ENCODE measurements at regions not wholly inside any gene's neighbourhood (a gene's known extent, or its start where the extent isn't known, plus 50 kb on each side); places are given as distances from the start of the nearest gene placed in this dataset.

DNA sequence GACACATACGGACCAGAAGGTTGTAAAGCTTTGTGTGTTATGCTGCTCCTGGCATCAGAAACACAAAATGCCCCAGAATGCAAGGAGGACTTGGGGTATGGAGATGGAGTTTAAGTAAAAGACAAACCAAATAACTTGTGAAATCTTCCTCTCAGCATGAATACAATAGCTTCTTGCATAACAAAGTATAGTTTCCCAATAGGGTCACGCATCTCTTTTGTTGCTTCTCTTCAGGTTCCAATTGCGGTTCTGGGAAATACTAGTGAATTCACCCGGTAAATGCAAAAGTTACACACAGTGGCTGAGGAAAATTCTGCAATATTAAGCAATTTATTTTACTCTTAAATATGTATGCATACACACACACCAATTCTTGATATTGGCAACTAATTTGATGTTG, 339.2 kb upstream of the EPHA4 start:
- no peak overlapping the region for H3K4me2 ChIP-seq (replicated peaks; ENCODE audit: extremely low read depth, low read length, poor library complexity, severe bottlenecking)
- TF ChIP-seq, protein P1, sequence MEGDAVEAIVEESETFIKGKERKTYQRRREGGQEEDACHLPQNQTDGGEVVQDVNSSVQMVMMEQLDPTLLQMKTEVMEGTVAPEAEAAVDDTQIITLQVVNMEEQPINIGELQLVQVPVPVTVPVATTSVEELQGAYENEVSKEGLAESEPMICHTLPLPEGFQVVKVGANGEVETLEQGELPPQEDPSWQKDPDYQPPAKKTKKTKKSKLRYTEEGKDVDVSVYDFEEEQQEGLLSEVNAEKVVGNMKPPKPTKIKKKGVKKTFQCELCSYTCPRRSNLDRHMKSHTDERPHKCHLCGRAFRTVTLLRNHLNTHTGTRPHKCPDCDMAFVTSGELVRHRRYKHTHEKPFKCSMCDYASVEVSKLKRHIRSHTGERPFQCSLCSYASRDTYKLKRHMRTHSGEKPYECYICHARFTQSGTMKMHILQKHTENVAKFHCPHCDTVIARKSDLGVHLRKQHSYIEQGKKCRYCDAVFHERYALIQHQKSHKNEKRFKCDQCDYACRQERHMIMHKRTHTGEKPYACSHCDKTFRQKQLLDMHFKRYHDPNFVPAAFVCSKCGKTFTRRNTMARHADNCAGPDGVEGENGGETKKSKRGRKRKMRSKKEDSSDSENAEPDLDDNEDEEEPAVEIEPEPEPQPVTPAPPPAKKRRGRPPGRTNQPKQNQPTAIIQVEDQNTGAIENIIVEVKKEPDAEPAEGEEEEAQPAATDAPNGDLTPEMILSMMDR (IDR thresholded peaks at IDR 0.05) = no peak
- no peak overlapping the region for H2AFZ ChIP-seq (ENCODE audit: insufficient read depth, low read depth, low read length, poor library complexity, severe bottlenecking)
- no peaks in the 10 kb centered on the region for H3K79me2 ChIP-seq (ENCODE audit: insufficient read depth, low read length)
- intact Hi-C loops (cut with micrococcal nuclease) = no loop called here
- no peak for DNase-seq
- Mint-ChIP-seq H3K36me3 (no peaks in the 10 kb centered on the region), H3K9me3 (peaks cover 0 to 3% (median 0%) of the 10 kb centered on the region in 7 donors), H3K27me3 (ENCODE audit: low read depth in 3 of 3) (no peaks in the 10 kb centered on the region), H3K27ac (no peak overlapping the region), H3K4me1 (no peaks in the 10 kb centered on the region), H3K4me3 (no peak overlapping the region)
- no peak overlapping the region for H3K27ac ChIP-seq (ENCODE audit: low read depth in 1 of 2, low read length in 2 of 2)
- no peaks in the 10 kb centered on the region for H4K20me1 ChIP-seq (ENCODE audit: insufficient read depth, low read length)
- no CpG with 5 or more reads among the region's 4 CpGs for WGBS (ENCODE audit: insufficient coverage)
- no peak overlapping the region for H3K9ac ChIP-seq (ENCODE audit: insufficient read depth, low read length, poor library complexity, severe bottlenecking)
- H3K27me3 ChIP-seq (ENCODE audit: control insufficient read depth in 2 of 2, insufficient read depth in 2 of 2, low read length in 2 of 2) = no peaks in the 10 kb centered on the region
- H3K4me1 ChIP-seq (ENCODE audit: control insufficient read depth in 1 of 2, insufficient read depth in 2 of 2, low read length in 2 of 2) = no peaks in the 10 kb centered on the region
- no peaks in the 10 kb centered on the region for H3K9me3 ChIP-seq (replicated peaks in 1 of 2; ENCODE audit: control insufficient read depth in 1 of 2, insufficient read depth in 1 of 2, low read length in 2 of 2)
- no peak overlapping the region for H3K4me3 ChIP-seq (replicated peaks in 1 of 3; ENCODE audit: low read depth in 2 of 3, low read length in 3 of 3)
- H3K36me3 ChIP-seq (replicated peaks in 1 of 2; ENCODE audit: control insufficient read depth in 1 of 2, insufficient read depth in 2 of 2, low read length in 2 of 2) = no peaks in the 10 kb centered on the region

DNA sequence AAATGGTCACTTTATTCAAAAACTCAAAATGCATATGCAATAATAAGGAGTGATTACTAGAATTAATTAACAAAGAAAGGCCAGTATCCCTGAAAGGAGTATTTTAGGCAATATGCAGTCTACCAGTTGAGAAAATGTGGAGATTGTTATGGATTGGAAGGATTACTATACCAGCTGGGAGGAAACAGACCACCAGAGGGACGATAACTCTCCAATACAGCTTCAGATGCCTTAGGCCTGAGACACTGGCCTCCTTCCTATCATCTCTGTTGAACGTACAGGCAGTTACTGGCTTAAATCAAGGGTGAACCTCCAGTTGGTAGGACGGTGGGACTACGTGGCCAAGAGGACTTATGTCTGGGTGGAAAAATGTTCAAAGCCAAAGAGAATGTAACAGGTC, 336.4 kb upstream of the EPHA4 start:
- Histone ChIP-seq H4K20me1 (ENCODE audit: insufficient read depth, low read length) (no peaks in the 10 kb centered on the region), H3K27me3 (ENCODE audit: control insufficient read depth in 2 of 2, insufficient read depth in 2 of 2, low read length in 2 of 2) (no peaks in the 10 kb centered on the region), H3K4me3 (replicated peaks in 1 of 3; ENCODE audit: low read depth in 2 of 3, low read length in 3 of 3) (no peak overlapping the region), H2AFZ (ENCODE audit: insufficient read depth, low read depth, low read length, poor library complexity, severe bottlenecking) (no peak overlapping the region), H3K9me3 (replicated peaks in 1 of 2; ENCODE audit: control insufficient read depth in 1 of 2, insufficient read depth in 1 of 2, low read length in 2 of 2) (no peaks in the 10 kb centered on the region), H3K4me1 (ENCODE audit: control insufficient read depth in 1 of 2, insufficient read depth in 2 of 2, low read length in 2 of 2) (no peaks in the 10 kb centered on the region), H3K79me2 (ENCODE audit: insufficient read depth, low read length) (no peaks in the 10 kb centered on the region), H3K4me2 (replicated peaks; ENCODE audit: extremely low read depth, low read length, poor library complexity, severe bottlenecking) (no peak overlapping the region), H3K27ac (ENCODE audit: low read depth in 1 of 2, low read length in 2 of 2) (no peak overlapping the region), H3K9ac (ENCODE audit: insufficient read depth, low read length, poor library complexity, severe bottlenecking) (no peak overlapping the region), H3K36me3 (replicated peaks in 1 of 2; ENCODE audit: control insufficient read depth in 1 of 2, insufficient read depth in 2 of 2, low read length in 2 of 2) (no peaks in the 10 kb centered on the region)
- Mint-ChIP-seq H3K4me1 (no peaks in the 10 kb centered on the region), H3K27me3 (ENCODE audit: low read depth in 3 of 3) (peaks cover 0 to 2% (median 1%) of the 10 kb centered on the region in 3 donors), H3K27ac (no peak overlapping the region), H3K36me3 (no peaks in the 10 kb centered on the region), H3K9me3 (peaks cover 0 to 2% (median 0%) of the 10 kb centered on the region in 7 donors), H3K4me3 (no peak overlapping the region)
- no CpG with 5 or more reads among the region's 4 CpGs for WGBS (ENCODE audit: insufficient coverage)
- intact Hi-C loops (cut with micrococcal nuclease) = no loop called here
- no peak for DNase-seq
- TF ChIP-seq, protein P1 (IDR thresholded peaks at IDR 0.05) = no peak

All from CD14-positive monocyte (primary cell).